Medulla oblongata (tissue), 1 donor: ENCODE measurements at regions not wholly inside any gene's neighbourhood (a gene's known extent, or its start where the extent isn't known, plus 50 kb on each side); places are given as distances from the start of the nearest gene placed in this dataset.

Experiments
- DNase-seq: peaks from one replicate; pipeline ENCODE4 v3.0.0-alpha.2; 2015; ENCODE audit errors: extremely low spot score

DNA sequence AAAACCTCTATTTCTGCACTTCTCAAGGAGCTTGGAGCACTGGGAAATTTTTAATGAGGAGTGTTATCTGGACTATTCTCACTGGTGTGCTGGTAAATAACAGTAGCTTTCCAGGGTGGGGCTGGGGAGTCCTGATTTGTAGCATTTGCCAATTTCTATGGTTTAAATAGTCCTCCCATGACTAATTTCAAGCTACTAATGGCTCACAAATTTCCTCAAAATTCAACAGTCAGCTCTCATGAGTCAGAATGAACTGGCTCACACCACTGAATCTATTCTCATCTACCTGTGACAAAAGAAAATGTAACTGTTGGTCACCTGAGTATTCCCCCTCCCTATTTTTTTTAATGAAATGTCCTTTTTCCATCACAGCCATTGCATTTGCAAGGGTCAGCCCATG, 449.6 kb downstream of the KIF16B start:
- DNase-seq = no peak

DNA sequence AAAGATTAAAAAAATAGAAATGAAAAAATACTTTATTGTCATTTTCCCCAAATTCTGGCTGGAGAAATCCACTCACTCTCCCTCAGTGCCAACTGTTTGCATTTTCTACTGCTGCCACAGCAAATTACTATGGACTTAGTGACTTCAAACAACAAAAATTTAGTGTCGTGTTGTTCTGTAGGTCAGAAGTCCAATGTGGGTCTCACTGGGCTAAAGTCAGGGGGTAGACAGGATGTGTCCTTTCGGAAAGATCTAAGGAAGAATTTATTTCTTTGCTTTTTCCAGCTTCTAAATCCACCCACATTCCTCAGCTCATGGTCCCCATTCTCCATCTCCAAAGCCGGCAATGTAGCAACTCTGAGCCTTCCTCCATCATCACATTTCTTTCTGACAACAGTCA, 453.3 kb downstream of the KIF16B start:
- DNase-seq = no peak

- no peak for DNase-seq
These were observed 457.2 kb downstream of the KIF16B start for GRCh38 chr20:16115911-16116552.

DNA sequence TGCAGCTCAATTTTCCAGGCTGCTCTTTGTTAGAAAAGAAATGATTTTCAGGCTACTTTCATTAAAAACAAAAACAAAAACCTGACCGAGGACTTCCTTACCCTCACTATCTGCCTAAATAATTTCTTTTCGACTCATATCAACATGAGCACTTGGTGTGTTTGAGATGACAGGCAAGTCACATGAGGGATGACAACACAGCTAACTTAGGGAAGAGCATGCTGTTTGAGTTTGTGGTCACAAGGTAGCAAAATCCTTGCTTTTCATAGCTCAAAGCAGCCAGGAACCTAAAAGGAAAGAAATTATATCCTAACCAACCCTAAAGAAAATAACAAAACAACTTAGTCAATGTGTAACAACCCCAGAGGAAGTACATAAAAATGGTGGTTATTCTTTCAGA, 459.5 kb downstream of the KIF16B start:
- no peak for DNase-seq

DNA sequence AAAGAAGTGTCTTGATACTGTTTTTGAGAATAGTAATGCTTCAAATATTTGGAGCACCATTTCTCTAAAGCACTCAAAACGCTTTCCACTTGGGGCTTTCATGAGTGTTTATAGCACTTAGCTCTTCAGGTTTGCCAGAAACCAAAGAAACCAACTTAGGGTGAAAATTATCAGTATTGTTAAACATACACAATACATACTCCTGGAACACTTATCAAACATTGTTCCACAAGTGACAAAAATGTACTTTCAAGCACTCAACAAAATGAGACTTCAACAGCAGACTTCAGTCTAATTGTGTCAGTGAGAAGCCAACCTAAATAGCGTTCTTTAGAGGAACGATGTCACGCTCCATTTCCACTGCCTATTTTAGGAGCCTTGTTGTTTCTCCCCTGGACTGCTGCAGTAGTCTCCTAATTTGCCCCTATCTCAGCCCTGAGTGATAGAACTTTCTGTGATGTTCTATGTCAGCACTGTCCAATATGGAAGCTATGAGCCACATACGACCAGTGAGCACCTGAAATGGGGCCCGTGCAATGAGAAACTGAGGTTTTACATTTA, 461.3 kb downstream of the KIF16B start:
- no peak for DNase-seq

GRCh38 chr20:16111172-16111832, 461.9 kb downstream of the KIF16B start:
- no peak for DNase-seq

- peak; percentile 35 for DNase-seq
These were observed 465.9 kb downstream of the KIF16B start for GRCh38 chr20:16107172-16107870.

GRCh38 chr20:16106191-16106849, 466.9 kb downstream of the KIF16B start:
- DNase-seq = no peak

GRCh38 chr20:16104783-16105182, 468.5 kb downstream of the KIF16B start:
- DNase-seq = no peak
